OCI-LY7 (cell line): ENCODE measurements at regions not wholly inside any gene's neighbourhood (a gene's known extent, or its start where the extent isn't known, plus 50 kb on each side); places are given as distances from the start of the nearest gene placed in this dataset.

Experiments used
- BruUV-seq: library from RNA; stranded (reverse); fragments of 400-500 nt; replicated peaks from 2 replicates; lab custom pipeline; 2021; lab: Mats Ljungman, UMichigan
- CTCF ChIA-PET: fragments of 300-600 bp; sonication (Branson Sonifier 250); formaldehyde crosslinking; loops from one replicate; lab custom pipeline; 2022; ENCODE audit warnings: antibody characterized with exemption; ENCODE audit not compliant: unreplicated experiment; lab: Charles Lee
- POLR2A ChIA-PET: fragments of 300-600 bp; sonication (Branson Sonifier 250); formaldehyde crosslinking; loops from one replicate; lab custom pipeline; 2022; ENCODE audit warnings: antibody characterized with exemption; lab: Charles Lee
- DNase-seq: peaks from one replicate; pipeline ENCODE4 v3.0.0-alpha.2; 2015; ENCODE audit warnings: low spot score
- H2AFZ ChIP-seq: fragments of 200-600 bp; sonication (generic), shearing (Covaris generic); 2 replicates; pipeline ENCODE4 v1.6.1; 2014; ENCODE audit warnings: mild to moderate bottlenecking, antibody characterized with exemption, low read length, moderate library complexity
- H3K27ac ChIP-seq: fragments of 200-600 bp; sonication (generic); 2 replicates; pipeline ENCODE4 v1.5.1; 2014; ENCODE audit warnings: mixed run types, low read depth, mild to moderate bottlenecking, moderate library complexity, low read length, inconsistent platforms; ENCODE audit not compliant: poor library complexity, severe bottlenecking
- H3K36me3 ChIP-seq: fragments of 200-600 bp; sonication (generic); 2 replicates; pipeline ENCODE4 v1.6.1; 2014; ENCODE audit warnings: mild to moderate bottlenecking, antibody characterized with exemption, low read length, moderate library complexity, mixed read lengths; ENCODE audit not compliant: insufficient read depth
- H3K4me1 ChIP-seq: fragments of 200-600 bp; sonication (generic); 2 replicates; pipeline ENCODE4 v1.5.1; 2014; ENCODE audit warnings: mild to moderate bottlenecking, low read length; ENCODE audit not compliant: insufficient read depth, poor library complexity, severe bottlenecking
- H3K4me2 ChIP-seq: fragments of 200-600 bp; sonication (generic); 2 replicates; pipeline ENCODE4 v1.6.1; 2014; ENCODE audit warnings: mild to moderate bottlenecking, low read length
- H3K4me3 ChIP-seq: fragments of 200-600 bp; sonication (generic); 2 replicates; pipeline ENCODE4 v1.5.1; 2014; ENCODE audit warnings: mild to moderate bottlenecking, low read depth, low read length; ENCODE audit not compliant: poor library complexity, severe bottlenecking
- H3K79me2 ChIP-seq: fragments of 200-600 bp; sonication (generic); 2 replicates; pipeline ENCODE4 v1.6.1; 2016; ENCODE audit warnings: low read depth, mild to moderate bottlenecking, low read length, moderate library complexity, mixed read lengths; ENCODE audit not compliant: insufficient read depth
- H3K9me2 ChIP-seq: fragments of 200-600 bp; sonication (generic); 2 replicates; pipeline ENCODE4 v1.6.1; 2016; ENCODE audit warnings: mild to moderate bottlenecking, low read length, mixed read lengths; ENCODE audit not compliant: insufficient read depth
- H3K9me3 ChIP-seq: fragments of 200-600 bp; sonication (generic); 2 replicates; pipeline ENCODE4 v1.6.1; 2014; ENCODE audit warnings: mild to moderate bottlenecking, mixed run types, low read length, mixed read lengths
- H4K20me1 ChIP-seq: fragments of 200-600 bp; sonication (generic); 2 replicates; pipeline ENCODE4 v1.6.1; 2014; ENCODE audit warnings: mild to moderate bottlenecking, antibody characterized with exemption, low read length, moderate library complexity, mixed read lengths; ENCODE audit not compliant: insufficient read depth
- EZH2phosphoT487 ChIP-seq: fragments of 200-600 bp; sonication (generic); IDR thresholded peaks from 2 replicates; pipeline ENCODE4 v1.6.1; 2018; ENCODE audit warnings: low read depth, borderline replicate concordance, mild to moderate bottlenecking, mixed run types, antibody characterized with exemption, low read length, moderate library complexity, mixed read lengths
- intact Hi-C: fragments of 100-400 bp; cut with micrococcal nuclease; formaldehyde crosslinking; loops from one replicate; pipeline ENCODE4 v1.10.0; 2022; ENCODE audit not compliant: unreplicated experiment
- TF ChIP-seq, protein P1 (sequence below): fragments of 200-600 bp; sonication (generic); conservative IDR thresholded peaks from 2 replicates; pipeline ENCODE4 v1.5.1; 2014; ENCODE audit warnings: mild to moderate bottlenecking, antibody characterized with exemption, low read length, moderate library complexity, mixed read lengths

GRCh38 chr9:100938507-100938906, 90.0 kb upstream of the PLPPR1 start:
- H2AFZ ChIP-seq = no peak overlapping the region
- no peak for TF ChIP-seq EZH2phosphoT487
- TF ChIP-seq, protein P1, sequence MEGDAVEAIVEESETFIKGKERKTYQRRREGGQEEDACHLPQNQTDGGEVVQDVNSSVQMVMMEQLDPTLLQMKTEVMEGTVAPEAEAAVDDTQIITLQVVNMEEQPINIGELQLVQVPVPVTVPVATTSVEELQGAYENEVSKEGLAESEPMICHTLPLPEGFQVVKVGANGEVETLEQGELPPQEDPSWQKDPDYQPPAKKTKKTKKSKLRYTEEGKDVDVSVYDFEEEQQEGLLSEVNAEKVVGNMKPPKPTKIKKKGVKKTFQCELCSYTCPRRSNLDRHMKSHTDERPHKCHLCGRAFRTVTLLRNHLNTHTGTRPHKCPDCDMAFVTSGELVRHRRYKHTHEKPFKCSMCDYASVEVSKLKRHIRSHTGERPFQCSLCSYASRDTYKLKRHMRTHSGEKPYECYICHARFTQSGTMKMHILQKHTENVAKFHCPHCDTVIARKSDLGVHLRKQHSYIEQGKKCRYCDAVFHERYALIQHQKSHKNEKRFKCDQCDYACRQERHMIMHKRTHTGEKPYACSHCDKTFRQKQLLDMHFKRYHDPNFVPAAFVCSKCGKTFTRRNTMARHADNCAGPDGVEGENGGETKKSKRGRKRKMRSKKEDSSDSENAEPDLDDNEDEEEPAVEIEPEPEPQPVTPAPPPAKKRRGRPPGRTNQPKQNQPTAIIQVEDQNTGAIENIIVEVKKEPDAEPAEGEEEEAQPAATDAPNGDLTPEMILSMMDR = no peak
- H3K79me2 ChIP-seq = no peaks in the 10 kb centered on the region
- DNase-seq = no peak
- no peaks in the 10 kb centered on the region for H3K4me1 ChIP-seq
- H3K4me2 ChIP-seq = no peak overlapping the region
- no peak overlapping the region for H3K27ac ChIP-seq
- no peaks in the 10 kb centered on the region for H4K20me1 ChIP-seq
- no peaks in the 10 kb centered on the region for H3K9me2 ChIP-seq
- H3K9me3 ChIP-seq = no peaks in the 10 kb centered on the region
- no peaks in the 10 kb centered on the region for H3K36me3 ChIP-seq
- POLR2A ChIA-PET = no interaction called here
- BruUV-seq = no TSS peak
- H3K4me3 ChIP-seq = no peak overlapping the region
- intact Hi-C loops = no loop called here
- CTCF ChIA-PET = no interaction called here

GRCh38 chr9:100939636-100940035, 88.9 kb upstream of the PLPPR1 start:
- no peak overlapping the region for H3K4me3 ChIP-seq
- no TSS peak for BruUV-seq
- H3K4me2 ChIP-seq = no peak overlapping the region
- no peak overlapping the region for H2AFZ ChIP-seq
- intact Hi-C loops = no loop called here
- no peaks in the 10 kb centered on the region for H3K9me3 ChIP-seq
- no peak overlapping the region for H3K27ac ChIP-seq
- H4K20me1 ChIP-seq = no peaks in the 10 kb centered on the region
- ChIA-PET POLR2A (no interaction called here), CTCF (no interaction called here)
- no peaks in the 10 kb centered on the region for H3K79me2 ChIP-seq
- TF ChIP-seq EZH2phosphoT487 = no peak
- H3K36me3 ChIP-seq = no peaks in the 10 kb centered on the region
- H3K9me2 ChIP-seq = no peaks in the 10 kb centered on the region
- no peak for DNase-seq
- H3K4me1 ChIP-seq = no peaks in the 10 kb centered on the region

DNA sequence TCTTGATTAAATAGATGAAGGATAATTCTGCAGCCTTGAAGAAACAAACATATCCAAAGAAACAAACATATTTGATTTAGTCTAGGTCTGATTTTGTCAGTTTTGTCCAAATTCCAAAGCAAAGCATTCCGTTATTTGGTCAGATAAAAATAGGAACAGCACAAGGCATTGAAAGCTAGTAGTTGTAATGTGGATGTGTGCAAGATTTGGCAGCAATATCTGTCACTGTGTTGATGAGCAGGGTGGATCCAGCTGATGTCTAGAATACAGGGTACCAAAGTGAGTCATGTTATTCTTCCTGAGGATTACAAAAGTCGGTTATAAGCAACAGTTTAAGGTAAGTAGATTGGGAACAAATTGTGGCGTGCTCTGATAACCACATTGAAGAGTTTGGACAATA, 69.3 kb upstream of the PLPPR1 start:
- Histone ChIP-seq H4K20me1 (no peaks in the 10 kb centered on the region), H3K4me1 (no peaks in the 10 kb centered on the region), H3K9me2 (no peaks in the 10 kb centered on the region), H3K79me2 (no peaks in the 10 kb centered on the region), H3K27ac (no peak overlapping the region), H3K4me3 (no peak overlapping the region), H2AFZ (no peak overlapping the region), H3K9me3 (no peaks in the 10 kb centered on the region), H3K4me2 (no peak overlapping the region), H3K36me3 (no peaks in the 10 kb centered on the region)
- ChIA-PET POLR2A (no interaction called here), CTCF (no interaction called here)
- no peak for TF ChIP-seq EZH2phosphoT487
- TF ChIP-seq, protein P1 = no peak
- BruUV-seq = no TSS peak
- intact Hi-C loops = no loop called here
- no peak for DNase-seq
